Sigmoid colon (tissue), 6 donors: ENCODE measurements at regions not wholly inside any gene's neighbourhood (a gene's known extent, or its start where the extent isn't known, plus 50 kb on each side); places are given as distances from the start of the nearest gene placed in this dataset.
"Not testable (repeated sequence)": the region's sequence is repeated elsewhere in the genome, so short reads cannot be mapped to it uniquely, and the experiment has no call there.

Experiments used
- DNase-seq: peaks from one replicate; pipeline ENCODE4 v3.0.0-alpha.2; 2019
- H3K27ac ChIP-seq, 4 donors: fragments of 200-600 bp; sonication (generic); one replicate each; pipeline ENCODE4 v1.5.1; 2016 to 2019; ENCODE audit warnings: mild to moderate bottlenecking in 1 of 4
- H3K27me3 ChIP-seq, 3 donors: fragments of 200-600 bp; sonication (generic); one replicate each; pipeline ENCODE4 v1.5.1; 2019; ENCODE audit warnings: mild to moderate bottlenecking in 1 of 3
- H3K36me3 ChIP-seq, 4 donors: fragments of 200-600 bp; sonication (generic); one replicate each; pipeline ENCODE4 v1.5.1; 2016 to 2019
- H3K4me1 ChIP-seq, 4 donors: fragments of 200-600 bp; sonication (generic); one replicate each; pipeline ENCODE4 v1.5.1; 2017 to 2019
- H3K4me3 ChIP-seq, 4 donors: fragments of 200-600 bp; sonication (generic); one replicate each; pipeline ENCODE4 v1.5.1; 2017 to 2019; ENCODE audit warnings: mild to moderate bottlenecking in 2 of 4, moderate library complexity in 1 of 4
- H3K9me3 ChIP-seq, 4 donors: fragments of 200-600 bp in 3 of 4; sonication (generic) in 3 of 4; one replicate each; pipeline versions ENCODE4 v1.5.1 to v1.6.1; 2013 to 2019
- CTCF ChIP-seq, 4 experiments: fragments of 450-650 bp in 3 of 4; fragments of 200-600 bp in 1 of 4; IDR thresholded peaks; one replicate each; pipeline ENCODE4 v1.5.1; 2016 to 2019; ENCODE audit warnings: antibody characterized with exemption in 4 of 4, mild to moderate bottlenecking in 3 of 4, moderate library complexity in 2 of 4
- EP300 ChIP-seq, 4 donors: sonication (generic); formaldehyde crosslinking; IDR thresholded peaks; one replicate each; pipeline ENCODE4 v1.6.1; 2017; ENCODE audit warnings: antibody characterized with exemption in 4 of 4
- POLR2A ChIP-seq, 2 donors: fragments of 450-650 bp; IDR thresholded peaks; one replicate each; pipeline ENCODE4 v1.6.1; 2016; ENCODE audit warnings: antibody characterized with exemption in 2 of 2, mild to moderate bottlenecking in 2 of 2, moderate library complexity in 2 of 2
- POLR2AphosphoS5 ChIP-seq, 4 donors: sonication (generic); formaldehyde crosslinking; IDR thresholded peaks; one replicate each; pipeline ENCODE4 v1.6.1; 2017; ENCODE audit warnings: antibody characterized with exemption in 4 of 4
- WGBS, 2 donors: extraction: QIAGEN DNeasy Blood & Tissue Kit; methylation state at CpG; one replicate each; pipeline ENCODE4 v1.1.7; 2013; 5-methylcytosine and 5-hydroxymethylcytosine counted together
- intact Hi-C: fragments of 100-400 bp; cut with DNase I; formaldehyde crosslinking; loops from one replicate; pipeline ENCODE4 v1.15.1; 2023
- donor health status: healthy with polysubstance abuse.
- donor health status: healthy.

GRCh38 chr13:112261924-112262323, 114.2 kb upstream of the SPACA7 start:
- Histone ChIP-seq H3K4me1 (no peaks in the 10 kb centered on the region), H3K9me3 (peaks cover 0 to 3% (median 0%) of the 10 kb centered on the region in 4 donors), H3K27me3 (no peaks in the 10 kb centered on the region), H3K4me3 (no peak overlapping the region), H3K36me3 (no peaks in the 10 kb centered on the region), H3K27ac (no peak overlapping the region)
- peak; percentile 50 for DNase-seq
- WGBS, 2 donors = 88 to 89% methylated on average over 8 of the region's 8 CpGs
- intact Hi-C loops = no loop called here
- TF ChIP-seq POLR2AphosphoS5 (IDR thresholded peaks at IDR 0.05) (no peak), CTCF (IDR thresholded peaks at IDR 0.05) (no peak), POLR2A (IDR thresholded peaks at IDR 0.05) (no peak), EP300 (IDR thresholded peaks at IDR 0.05) (no peak)

- WGBS, 2 donors = 85 to 90% methylated on average over 7 of the region's 7 CpGs
Observed at GRCh38 chr13:112263152-112263551, 113.0 kb upstream of the SPACA7 start.

GRCh38 chr13:112267660-112268059, 108.5 kb upstream of the SPACA7 start:
- Histone ChIP-seq H3K36me3 (no peaks in the 10 kb centered on the region), H3K27me3 (peaks cover 0 to 10% (median 0%) of the 10 kb centered on the region in 3 donors), H3K27ac (no peak overlapping the region), H3K9me3 (peaks cover 0 to 3% (median 0%) of the 10 kb centered on the region in 4 donors), H3K4me3 (no peak overlapping the region), H3K4me1 (no peaks in the 10 kb centered on the region)
- no peak for DNase-seq
- intact Hi-C loops = no loop called here
- no peak for TF ChIP-seq POLR2A (IDR thresholded peaks at IDR 0.05)
- 73 to 84% methylated on average over 3 of the region's 3 CpGs for WGBS, 2 donors

More at GRCh38 chr13:112263152-112263551, 113.0 kb upstream of the SPACA7 start:
- Histone ChIP-seq H3K27ac (no peak overlapping the region), H3K27me3 (no peaks in the 10 kb centered on the region), H3K4me3 (no peak overlapping the region), H3K9me3 (peaks cover 0 to 3% (median 0%) of the 10 kb centered on the region in 4 donors), H3K36me3 (no peaks in the 10 kb centered on the region), H3K4me1 (no peaks in the 10 kb centered on the region)
- DNase-seq = no peak
- TF ChIP-seq EP300 (IDR thresholded peaks at IDR 0.05) (no peak), POLR2A (IDR thresholded peaks at IDR 0.05) (no peak), CTCF (IDR thresholded peaks at IDR 0.05) (no peak), POLR2AphosphoS5 (IDR thresholded peaks at IDR 0.05) (no peak)
- intact Hi-C loops = no loop called here

- Histone ChIP-seq H3K9me3 (no peaks in the 10 kb centered on the region), H3K27me3 (peaks cover 0 to 17% (median 0%) of the 10 kb centered on the region in 3 donors), H3K27ac (no peak overlapping the region), H3K36me3 (no peaks in the 10 kb centered on the region), H3K4me1 (no peaks in the 10 kb centered on the region), H3K4me3 (no peak overlapping the region)
- intact Hi-C loops = no loop called here
- TF ChIP-seq EP300 (IDR thresholded peaks at IDR 0.05) (no peak), POLR2AphosphoS5 (IDR thresholded peaks at IDR 0.05) (no peak), POLR2A (IDR thresholded peaks at IDR 0.05) (no peak), CTCF (IDR thresholded peaks at IDR 0.05) (no peak)
- DNase-seq = no peak
- WGBS, 2 donors = 53 to 66% methylated on average over 2 of the region's 2 CpGs
Observed at GRCh38 chr13:112270951-112271350, 105.2 kb upstream of the SPACA7 start.

- H3K27ac ChIP-seq, intact Hi-C loops, H3K4me3 ChIP-seq, H3K9me3 ChIP-seq, H3K27me3 ChIP-seq, DNase-seq, H3K4me1 ChIP-seq, H3K36me3 ChIP-seq: not testable (repeated sequence)
Observed at GRCh38 chr13:112286733-112287132, 89.4 kb upstream of the SPACA7 start.

GRCh38 chr13:112320303-112320702, 55.9 kb upstream of the SPACA7 start:
- Histone ChIP-seq H3K27ac (no peak overlapping the region), H3K4me1 (no peaks in the 10 kb centered on the region), H3K9me3 (no peaks in the 10 kb centered on the region), H3K4me3 (no peak overlapping the region), H3K36me3 (no peaks in the 10 kb centered on the region), H3K27me3 (no peaks in the 10 kb centered on the region)
- TF ChIP-seq POLR2A (IDR thresholded peaks at IDR 0.05) (no peak), POLR2AphosphoS5 (IDR thresholded peaks at IDR 0.05) (no peak), CTCF (IDR thresholded peaks at IDR 0.05) (no peak), EP300 (IDR thresholded peaks at IDR 0.05) (no peak)
- 92 to 93% methylated on average over 7 of the region's 7 CpGs for WGBS, 2 donors
- no peak for DNase-seq
- intact Hi-C loops = no loop called here
